CD14-positive monocyte (primary cell): ENCODE measurements at regions not wholly inside any gene's neighbourhood (a gene's known extent, or its start where the extent isn't known, plus 50 kb on each side); places are given as distances from the start of the nearest gene placed in this dataset.

Experiments
- DNase-seq, 3 donors: peaks; one replicate each; pipeline ENCODE4 v3.0.0-alpha.2; 2011 to 2022
- H2AFZ ChIP-seq: 2 replicates; pipeline ENCODE4 v1.6.0; 2012; ENCODE audit warnings: mild to moderate bottlenecking, low read depth, low read length, inconsistent platforms; ENCODE audit not compliant: insufficient read depth, poor library complexity, severe bottlenecking
- H3K27ac ChIP-seq, 2 donors: 1 replicate in 1 of 2; 2 replicates in 1 of 2; pipeline ENCODE4 v1.5.1; 2012 to 2013; ENCODE audit warnings: low read length in 2 of 2, control low read depth in 1 of 2, inconsistent platforms in 1 of 2, low read depth in 1 of 2, mild to moderate bottlenecking in 1 of 2
- H3K27me3 ChIP-seq, 2 donors: one replicate each; pipeline versions ENCODE4 v1.6.0 to v1.6.1; 2011 to 2013; ENCODE audit warnings: low read length in 2 of 2; ENCODE audit not compliant: control insufficient read depth in 2 of 2, insufficient read depth in 2 of 2
- H3K36me3 ChIP-seq, 2 donors: replicated peaks in 1 of 2; 1 replicate in 1 of 2; 2 replicates in 1 of 2; pipeline versions ENCODE4 v1.5.1 to v1.6.1; 2012 to 2013; ENCODE audit warnings: low read length in 2 of 2, control low read depth in 1 of 2, inconsistent platforms in 1 of 2, mild to moderate bottlenecking in 1 of 2; ENCODE audit not compliant: insufficient read depth in 2 of 2, control insufficient read depth in 1 of 2
- H3K4me1 ChIP-seq, 2 donors: 1 replicate in 1 of 2; 2 replicates in 1 of 2; pipeline versions ENCODE4 v1.5.1 to v1.6.1; 2012 to 2013; ENCODE audit warnings: low read length in 2 of 2, control low read depth in 1 of 2, inconsistent platforms in 1 of 2, mild to moderate bottlenecking in 1 of 2, moderate library complexity in 1 of 2; ENCODE audit not compliant: insufficient read depth in 2 of 2, control insufficient read depth in 1 of 2
- H3K4me2 ChIP-seq: replicated peaks from 2 replicates; pipeline ENCODE3; 2012; ENCODE audit warnings: low read length, moderate library complexity, mild to moderate bottlenecking; ENCODE audit not compliant: poor library complexity, severe bottlenecking; ENCODE audit errors: extremely low read depth
- H3K4me3 ChIP-seq, 3 experiments: fragments of 200-600 bp in 1 of 3; sonication (generic) in 1 of 3; replicated peaks in 1 of 3; 1 replicate in 2 of 3; 2 replicates in 1 of 3; pipeline ENCODE4 v1.5.1; 2011 to 2013; ENCODE audit warnings: low read length in 3 of 3, mild to moderate bottlenecking in 3 of 3, control low read depth in 2 of 3, low read depth in 2 of 3, inconsistent platforms in 1 of 3, moderate library complexity in 1 of 3
- H3K79me2 ChIP-seq: 2 replicates; pipeline ENCODE4 v1.6.0; 2012; ENCODE audit warnings: mild to moderate bottlenecking, control low read depth, inconsistent platforms, low read length, moderate library complexity; ENCODE audit not compliant: insufficient read depth
- H3K9ac ChIP-seq: 2 replicates; pipeline ENCODE4 v1.6.0; 2017; ENCODE audit warnings: low read length, mild to moderate bottlenecking; ENCODE audit not compliant: insufficient read depth, poor library complexity, severe bottlenecking
- H3K9me3 ChIP-seq, 2 donors: replicated peaks in 1 of 2; 1 replicate in 1 of 2; 2 replicates in 1 of 2; pipeline versions ENCODE4 v1.5.1 to v1.6.1; 2012 to 2013; ENCODE audit warnings: low read length in 2 of 2, control low read depth in 1 of 2; ENCODE audit not compliant: control insufficient read depth in 1 of 2, insufficient read depth in 1 of 2
- H4K20me1 ChIP-seq: 2 replicates; pipeline ENCODE4 v1.6.0; 2012; ENCODE audit warnings: mild to moderate bottlenecking, low read length, control low read depth, moderate library complexity; ENCODE audit not compliant: insufficient read depth
- H3K27ac Mint-ChIP-seq, 7 donors: one replicate each; pipeline ENCODE4 v1.8.0; 2020; ENCODE audit warnings: mild to moderate bottlenecking in 7 of 7, mixed read lengths in 7 of 7, moderate library complexity in 6 of 7, inconsistent platforms in 2 of 7
- H3K27me3 Mint-ChIP-seq, 3 donors: one replicate each; pipeline ENCODE4 v1.8.0; 2021 to 2022; ENCODE audit warnings: low read depth in 3 of 3, mild to moderate bottlenecking in 3 of 3, mixed read lengths in 3 of 3, moderate library complexity in 3 of 3, inconsistent platforms in 1 of 3
- H3K36me3 Mint-ChIP-seq, 2 donors: one replicate each; pipeline ENCODE4 v1.8.0; 2020; ENCODE audit warnings: mixed read lengths in 2 of 2, inconsistent platforms in 1 of 2, mild to moderate bottlenecking in 1 of 2
- H3K4me1 Mint-ChIP-seq: one replicate; pipeline ENCODE4 v1.8.0; 2020; ENCODE audit warnings: mild to moderate bottlenecking, mixed read lengths
- H3K4me3 Mint-ChIP-seq, 2 donors: one replicate each; pipeline ENCODE4 v1.8.0; 2020; ENCODE audit warnings: mild to moderate bottlenecking in 2 of 2, mixed read lengths in 2 of 2, moderate library complexity in 1 of 2
- H3K9me3 Mint-ChIP-seq, 7 donors: one replicate each; pipeline ENCODE4 v1.8.0; 2020 to 2022; ENCODE audit warnings: mixed read lengths in 7 of 7, mild to moderate bottlenecking in 6 of 7, moderate library complexity in 6 of 7, inconsistent platforms in 2 of 7
- WGBS: methylation state at CpG from one replicate; pipeline ENCODE4 v1.1.5; 2013; ENCODE audit warnings: missing lambda C conversion rate; ENCODE audit not compliant: insufficient coverage; 5-methylcytosine and 5-hydroxymethylcytosine counted together
- intact Hi-C, 2 donors: fragments of 100-400 bp; cut with micrococcal nuclease; formaldehyde crosslinking; loops; one replicate each; pipeline versions ENCODE4 v1.15.0 to v1.15.1; 2023
- TF ChIP-seq, protein P1 (sequence below): fragments of 200-600 bp; IDR thresholded peaks from one replicate; pipeline ENCODE4 v1.8.0; 2022; ENCODE audit warnings: antibody characterized with exemption, mild to moderate bottlenecking

DNA sequence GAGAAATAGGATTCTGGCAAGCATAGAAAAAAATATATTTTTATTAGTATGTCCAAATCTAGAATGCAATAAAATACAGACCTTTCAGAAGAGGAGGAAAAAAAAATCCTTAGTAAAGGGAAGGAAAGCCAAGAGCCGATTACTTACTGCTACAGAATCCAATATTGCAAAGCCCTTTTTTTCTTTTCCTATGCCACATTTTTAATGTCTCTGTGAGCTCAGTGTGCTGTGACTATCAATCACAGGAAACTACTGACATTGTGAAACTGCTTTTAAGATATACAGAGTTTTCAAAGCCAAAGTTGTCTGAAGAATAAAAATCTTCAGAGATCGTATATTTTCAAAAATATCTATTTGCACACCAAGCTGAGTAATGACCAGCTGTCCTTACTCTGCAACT lies 120.4 kb downstream of the CHD9NB start:
- Histone ChIP-seq H3K4me2 (no peak overlapping the region), H3K4me1 (no peaks in the 10 kb centered on the region), H3K27me3 (no peaks in the 10 kb centered on the region), H2AFZ (no peak overlapping the region), H3K9me3 (peaks cover 0 to 4% of the 10 kb centered on the region in 2 donors), H3K9ac (no peak overlapping the region), H3K36me3 (no peaks in the 10 kb centered on the region), H3K4me3 (no peak overlapping the region), H4K20me1 (no peaks in the 10 kb centered on the region), H3K27ac (no peak overlapping the region), H3K79me2 (no peaks in the 10 kb centered on the region)
- WGBS = no CpG with 5 or more reads among the region's 2 CpGs
- peaks cover 0 to 1% (median 0%) of the 10 kb centered on the region in 3 donors for H3K27me3 Mint-ChIP-seq
- no peak for DNase-seq
- TF ChIP-seq, protein P1, sequence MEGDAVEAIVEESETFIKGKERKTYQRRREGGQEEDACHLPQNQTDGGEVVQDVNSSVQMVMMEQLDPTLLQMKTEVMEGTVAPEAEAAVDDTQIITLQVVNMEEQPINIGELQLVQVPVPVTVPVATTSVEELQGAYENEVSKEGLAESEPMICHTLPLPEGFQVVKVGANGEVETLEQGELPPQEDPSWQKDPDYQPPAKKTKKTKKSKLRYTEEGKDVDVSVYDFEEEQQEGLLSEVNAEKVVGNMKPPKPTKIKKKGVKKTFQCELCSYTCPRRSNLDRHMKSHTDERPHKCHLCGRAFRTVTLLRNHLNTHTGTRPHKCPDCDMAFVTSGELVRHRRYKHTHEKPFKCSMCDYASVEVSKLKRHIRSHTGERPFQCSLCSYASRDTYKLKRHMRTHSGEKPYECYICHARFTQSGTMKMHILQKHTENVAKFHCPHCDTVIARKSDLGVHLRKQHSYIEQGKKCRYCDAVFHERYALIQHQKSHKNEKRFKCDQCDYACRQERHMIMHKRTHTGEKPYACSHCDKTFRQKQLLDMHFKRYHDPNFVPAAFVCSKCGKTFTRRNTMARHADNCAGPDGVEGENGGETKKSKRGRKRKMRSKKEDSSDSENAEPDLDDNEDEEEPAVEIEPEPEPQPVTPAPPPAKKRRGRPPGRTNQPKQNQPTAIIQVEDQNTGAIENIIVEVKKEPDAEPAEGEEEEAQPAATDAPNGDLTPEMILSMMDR = no peak
- no peaks in the 10 kb centered on the region for H3K4me1 Mint-ChIP-seq
- H3K4me3 Mint-ChIP-seq = no peak overlapping the region
- H3K27ac Mint-ChIP-seq = no peak overlapping the region
- peaks cover 0 to 7% (median 0%) of the 10 kb centered on the region in 7 donors for H3K9me3 Mint-ChIP-seq
- H3K36me3 Mint-ChIP-seq = no peaks in the 10 kb centered on the region
- intact Hi-C loops = no loop called here

DNA sequence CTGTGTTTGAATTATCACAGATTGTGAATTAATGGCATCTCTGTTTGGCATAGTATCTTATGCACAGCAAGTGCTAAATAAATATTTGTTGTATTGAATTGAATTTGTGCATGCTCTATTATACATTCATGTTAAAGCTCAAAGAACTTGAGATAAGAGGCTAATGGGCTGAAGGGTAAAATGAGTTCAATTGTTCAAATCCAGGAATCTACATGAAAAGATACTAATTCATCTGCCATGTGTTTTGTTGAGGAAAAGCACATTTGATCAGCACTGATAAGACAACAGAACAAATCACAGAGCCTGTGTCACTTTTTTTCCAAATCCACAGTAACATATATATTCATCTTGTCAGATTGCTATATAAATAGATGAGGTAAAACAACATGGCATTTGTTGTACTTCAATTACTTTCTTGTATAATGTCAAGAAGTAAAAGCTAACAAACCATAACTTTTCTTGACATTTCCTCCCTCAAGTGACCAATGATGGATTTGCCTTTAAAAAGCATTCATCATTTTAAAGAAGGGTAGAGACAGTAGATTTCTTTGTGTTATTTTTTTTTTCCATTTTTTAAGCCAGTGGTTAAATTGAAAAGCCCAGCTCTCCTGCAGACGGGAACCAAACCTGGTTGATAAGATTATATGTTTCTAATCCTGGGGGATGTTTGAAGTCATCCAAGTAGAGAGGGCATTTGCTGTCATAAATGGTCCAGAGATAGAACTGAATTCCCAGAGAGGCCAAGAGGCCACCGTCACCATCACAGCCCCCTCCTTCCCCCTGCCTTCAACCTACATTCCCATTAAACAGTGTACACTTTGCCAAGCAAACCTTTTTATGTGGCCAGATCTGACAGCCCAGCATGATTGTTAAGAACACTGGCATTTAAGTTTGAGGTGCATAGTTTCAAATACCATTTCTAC lies 123.0 kb downstream of the CHD9NB start:
- no peak for DNase-seq
- Histone ChIP-seq H3K79me2 (no peaks in the 10 kb centered on the region), H3K4me3 (no peak overlapping the region), H3K9ac (no peak overlapping the region), H3K27ac (no peak overlapping the region), H2AFZ (no peak overlapping the region), H4K20me1 (no peaks in the 10 kb centered on the region), H3K4me1 (no peaks in the 10 kb centered on the region), H3K9me3 (no peaks in the 10 kb centered on the region), H3K4me2 (no peak overlapping the region), H3K36me3 (no peaks in the 10 kb centered on the region), H3K27me3 (no peaks in the 10 kb centered on the region)
- intact Hi-C loops = no loop called here
- Mint-ChIP-seq H3K4me1 (no peaks in the 10 kb centered on the region), H3K27me3 (peaks cover 0 to 1% (median 0%) of the 10 kb centered on the region in 3 donors), H3K9me3 (peaks cover 0 to 5% (median 0%) of the 10 kb centered on the region in 7 donors), H3K36me3 (no peaks in the 10 kb centered on the region), H3K4me3 (no peak overlapping the region), H3K27ac (no peak overlapping the region)
- no CpG with 5 or more reads among the region's 2 CpGs for WGBS
- TF ChIP-seq, protein P1 = no peak
